HPDE6-E6E7 (cell line): ENCODE measurements at regions not wholly inside any gene's neighbourhood (a gene's known extent, or its start where the extent isn't known, plus 50 kb on each side); places are given as distances from the start of the nearest gene placed in this dataset.

ENCODE experiments used
- DNase-seq: peaks from one replicate; pipeline ENCODE4 v3.0.0; 2011; ENCODE audit warnings: missing footprints; ENCODE audit errors: extremely low spot score

DNA sequence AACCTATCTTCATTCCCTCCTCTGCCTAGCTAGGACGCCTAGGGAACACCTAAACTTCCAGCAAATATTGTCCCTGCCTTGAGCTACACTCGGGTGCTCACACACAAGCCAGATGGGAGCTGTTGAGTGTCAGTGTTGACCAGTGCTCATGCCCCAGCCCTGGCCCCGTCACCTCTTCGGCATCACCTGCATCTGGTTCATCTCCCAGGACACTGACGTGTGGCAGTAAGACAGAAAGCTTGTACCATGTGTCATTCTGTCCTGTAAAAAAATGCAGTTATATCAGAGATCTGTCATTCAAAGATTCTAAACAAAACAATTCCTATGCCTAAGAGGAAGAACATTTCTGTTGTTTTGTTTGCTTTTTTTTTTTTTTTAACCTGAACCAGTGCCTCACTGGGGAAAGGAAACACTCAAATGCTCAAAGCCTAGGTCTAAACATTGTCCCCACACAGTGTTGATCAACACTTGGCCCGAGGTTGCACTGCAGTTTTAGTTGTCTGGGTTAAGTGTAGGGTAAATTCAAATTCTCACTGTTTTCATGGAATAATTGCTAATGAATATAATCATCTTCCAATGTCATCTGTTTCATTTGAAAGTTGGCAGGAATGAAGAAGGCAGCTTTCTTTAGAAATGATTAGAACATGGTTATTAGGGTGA, 102.7 kb upstream of the SASH1 start:
- DNase-seq: no peak

- DNase-seq: no peak
Observed at GRCh38 chr6:148240461-148240840, 102.2 kb upstream of the SASH1 start.

DNA sequence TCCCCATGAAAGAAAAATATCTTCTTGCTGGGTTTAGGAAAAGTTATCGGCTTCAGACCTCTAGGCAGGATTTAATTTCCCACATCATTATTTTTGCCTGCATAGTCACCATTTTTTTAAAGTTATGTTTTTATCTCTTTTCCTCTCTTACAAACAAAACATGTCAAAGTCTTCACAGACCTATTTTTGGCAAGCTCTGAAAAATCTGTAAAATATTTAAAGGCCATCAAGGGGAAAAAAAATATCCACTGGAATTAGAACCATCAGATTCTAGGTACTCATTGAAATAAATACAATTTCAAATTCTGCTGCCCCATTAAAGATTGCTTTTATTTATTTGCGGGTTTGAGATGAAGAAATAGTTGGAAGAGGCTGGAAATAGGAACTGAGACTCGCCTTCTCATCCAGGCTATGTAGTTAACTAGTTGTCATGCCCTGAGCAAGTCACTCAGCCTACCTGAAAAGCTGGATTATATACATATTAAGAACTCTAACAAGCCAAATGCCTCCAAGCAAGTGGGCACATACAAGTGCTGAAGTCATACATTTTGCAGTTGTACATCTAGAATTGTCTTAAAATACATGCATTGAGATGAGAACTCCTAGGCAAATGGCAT, 101.7 kb upstream of the SASH1 start:
- DNase-seq: no peak

GRCh38 chr6:148242180-148242579, 100.5 kb upstream of the SASH1 start:
- DNase-seq: no peak

DNA sequence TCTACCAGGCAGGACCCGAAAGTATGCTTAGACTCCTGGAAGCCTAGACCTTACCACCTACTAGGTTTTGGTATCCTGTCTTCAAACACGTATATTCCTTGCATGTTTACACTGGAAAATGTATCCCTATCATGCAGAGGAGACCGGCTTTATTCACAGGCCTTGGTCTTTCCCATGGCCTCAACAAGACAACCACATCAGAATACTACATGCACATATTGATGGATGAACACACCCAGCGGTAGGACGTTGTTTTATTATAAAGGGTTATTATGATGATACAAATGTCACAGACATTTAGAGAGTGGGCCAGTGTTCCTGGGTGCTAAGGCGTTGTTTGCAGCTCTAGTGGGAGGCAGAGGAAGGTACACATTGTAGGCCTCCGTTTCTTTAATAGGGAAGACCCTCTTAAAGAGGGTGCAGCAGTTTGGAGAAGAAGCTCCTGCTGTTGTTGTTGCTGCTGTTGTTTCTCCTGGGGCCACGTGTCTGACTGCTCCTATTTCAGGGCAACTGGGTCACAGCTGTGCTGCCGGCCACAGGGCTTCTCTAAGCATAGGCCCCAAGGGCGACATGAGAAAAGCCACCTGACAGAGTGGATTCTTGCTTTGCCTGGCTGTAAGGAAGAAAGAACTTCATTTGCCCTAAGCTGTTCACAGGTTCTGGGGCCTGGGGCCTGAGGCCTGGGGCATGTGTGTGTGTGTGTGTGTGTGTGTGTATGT, 98.3 kb upstream of the SASH1 start:
- DNase-seq: no peak

DNA sequence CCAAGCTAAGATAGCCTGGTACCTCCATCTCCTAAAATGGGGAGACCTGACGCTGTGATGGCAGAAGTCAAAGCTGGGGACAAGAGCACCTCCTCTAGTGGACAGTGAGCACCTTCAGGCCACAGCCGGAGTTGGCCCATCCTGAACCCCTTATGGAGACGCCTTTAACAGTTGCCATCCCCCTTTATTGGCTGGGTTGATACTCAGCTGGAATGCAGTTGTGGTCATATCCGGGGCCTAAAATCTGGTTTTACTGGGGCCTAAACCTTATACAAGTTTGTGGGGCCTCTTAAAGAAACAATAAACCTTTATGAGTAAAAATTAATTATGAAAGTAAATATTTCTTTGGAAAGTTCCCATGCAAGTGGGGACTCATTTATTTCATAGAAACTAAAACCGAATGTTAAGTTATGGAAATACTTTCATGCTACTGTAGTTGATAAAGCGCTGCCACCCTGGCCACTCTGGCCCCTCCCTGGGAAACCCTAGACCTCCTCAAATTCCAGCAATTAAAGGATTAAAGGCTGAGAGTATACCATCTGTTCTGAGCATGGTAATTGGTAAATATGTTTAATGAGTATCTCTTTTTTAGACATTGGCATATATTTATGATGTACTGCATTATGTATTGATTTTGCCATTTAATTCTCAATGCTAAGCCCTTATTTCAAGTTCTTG, 95.1 kb upstream of the SASH1 start:
- DNase-seq: no peak

DNA sequence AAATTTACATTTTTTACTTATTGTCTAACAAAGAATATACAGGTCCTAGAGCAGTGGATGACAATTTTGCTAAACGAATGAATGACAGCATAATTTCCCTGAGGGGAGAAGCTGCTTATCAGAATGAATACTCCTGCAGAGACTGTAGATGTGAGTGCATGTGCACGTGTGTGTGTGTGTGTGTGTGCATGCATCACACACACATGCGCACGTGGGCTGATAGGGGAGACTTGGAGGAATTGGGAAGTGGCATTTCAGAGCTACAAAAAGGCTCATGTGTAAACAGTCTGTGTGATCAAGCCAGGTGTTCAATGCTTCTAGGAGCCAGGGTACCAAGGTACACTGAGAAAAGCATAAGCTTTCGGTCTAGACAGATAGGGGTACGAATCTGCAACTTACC, 93.5 kb upstream of the SASH1 start:
- no peak for DNase-seq

GRCh38 chr6:148249679-148250375, 92.8 kb upstream of the SASH1 start:
- DNase-seq: no peak

- peak; percentile 34 for DNase-seq
Observed at GRCh38 chr6:148250975-148251685, 91.5 kb upstream of the SASH1 start.

- no peak for DNase-seq
Observed at GRCh38 chr6:148251891-148252290, 90.7 kb upstream of the SASH1 start.

DNA sequence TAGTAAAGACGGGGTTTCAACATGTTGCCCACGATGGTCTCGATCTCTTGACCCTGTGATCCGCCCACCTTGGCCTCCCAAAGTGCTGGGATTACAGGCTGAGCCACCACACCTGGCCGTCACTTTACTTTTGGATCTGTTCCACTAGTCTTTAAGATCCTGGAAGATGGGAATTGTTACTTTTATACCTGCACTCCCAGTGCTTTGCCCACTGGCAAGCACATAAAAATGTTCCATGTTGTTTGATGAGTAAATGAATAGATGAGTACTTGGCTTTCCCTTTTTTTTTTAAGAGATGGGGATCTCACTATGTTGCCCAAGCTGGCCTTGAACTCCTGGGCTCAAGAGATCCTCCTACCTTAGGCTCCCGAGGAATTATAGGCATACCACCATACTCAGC, 84.8 kb upstream of the SASH1 start:
- DNase-seq: no peak

DNA sequence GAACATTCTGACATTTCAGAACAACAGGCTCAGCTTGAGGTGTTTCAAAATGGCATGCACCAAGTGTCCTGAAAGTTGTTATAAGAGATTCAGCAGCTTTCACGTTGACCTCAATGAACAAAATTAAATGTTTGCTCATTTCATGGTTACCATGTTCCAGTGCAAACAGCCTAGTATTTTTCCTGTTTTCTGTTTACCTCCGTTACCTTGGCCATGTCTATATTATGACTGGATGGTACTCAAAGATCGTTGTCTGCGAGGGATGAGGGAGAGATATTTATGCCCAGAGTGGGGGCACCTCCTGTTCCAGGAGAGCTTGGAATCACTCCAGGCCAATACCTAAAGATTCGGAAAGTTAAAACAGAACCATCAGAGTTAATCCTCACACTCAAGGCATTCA, 83.8 kb upstream of the SASH1 start:
- DNase-seq: no peak

DNA sequence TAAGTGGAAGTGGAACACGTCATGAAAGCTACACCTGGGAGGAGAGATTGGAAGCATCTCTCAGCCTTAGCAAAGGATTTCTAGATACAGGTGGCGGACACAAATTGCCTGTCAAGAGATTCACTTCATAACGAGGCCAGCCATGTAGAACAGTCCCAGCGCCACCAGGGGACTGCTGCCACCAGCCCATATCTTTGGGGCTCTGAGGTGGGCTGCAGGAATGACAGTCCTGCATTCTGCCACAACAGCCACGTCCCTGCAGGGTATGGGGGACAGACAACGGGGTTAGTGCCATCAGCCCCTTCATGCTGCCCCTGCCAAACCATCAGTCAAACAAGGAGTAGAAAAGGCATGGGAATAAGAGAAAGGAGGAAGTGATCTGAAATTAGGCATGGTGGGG, 81.2 kb upstream of the SASH1 start:
- no peak for DNase-seq

DNA sequence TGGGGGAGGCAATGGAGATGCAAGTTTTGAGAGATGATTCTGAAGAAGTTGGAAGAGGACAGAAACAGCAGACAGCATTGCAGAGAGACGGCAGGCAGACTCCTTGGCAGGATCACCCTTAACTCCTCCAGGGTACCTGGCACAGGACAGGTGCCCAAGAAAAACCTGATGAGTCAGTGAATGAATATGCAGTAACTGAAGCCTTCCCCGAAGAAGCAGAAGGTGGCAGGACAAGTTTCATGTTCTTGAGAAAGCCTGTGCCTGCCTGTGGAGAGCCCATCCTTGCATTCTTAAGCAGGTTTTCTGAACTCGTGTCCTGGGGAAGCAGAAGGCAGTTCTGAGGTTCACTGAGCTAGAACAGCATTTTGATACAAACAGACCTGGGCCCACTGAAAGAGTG, 79.6 kb upstream of the SASH1 start:
- peak; percentile 67 for DNase-seq

- no peak for DNase-seq
Observed at GRCh38 chr6:148263961-148264360, 78.7 kb upstream of the SASH1 start.

DNA sequence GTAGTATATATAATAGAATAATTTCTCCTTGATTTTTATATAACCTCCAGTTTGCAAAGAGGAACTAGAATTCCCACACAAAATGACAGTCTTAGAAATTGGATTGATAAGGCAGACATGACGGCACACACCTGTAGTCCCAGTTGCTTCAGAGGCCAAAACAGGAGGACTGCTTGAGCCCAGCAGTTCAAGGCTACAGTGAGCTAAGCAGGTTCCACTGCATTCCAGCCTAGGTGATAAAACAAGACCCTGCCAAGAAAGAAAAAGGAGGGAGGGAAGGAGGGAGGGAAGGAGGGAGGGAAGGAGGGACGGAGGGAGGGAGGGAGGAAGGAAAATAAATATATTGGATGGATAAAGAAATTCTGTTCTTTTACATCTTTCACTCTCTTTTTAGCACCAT, 77.6 kb upstream of the SASH1 start:
- DNase-seq: no peak

- no peak for DNase-seq
Observed at GRCh38 chr6:148269386-148269785, 73.3 kb upstream of the SASH1 start.

- no peak for DNase-seq
Observed at GRCh38 chr6:148271711-148272439, 70.8 kb upstream of the SASH1 start.

DNA sequence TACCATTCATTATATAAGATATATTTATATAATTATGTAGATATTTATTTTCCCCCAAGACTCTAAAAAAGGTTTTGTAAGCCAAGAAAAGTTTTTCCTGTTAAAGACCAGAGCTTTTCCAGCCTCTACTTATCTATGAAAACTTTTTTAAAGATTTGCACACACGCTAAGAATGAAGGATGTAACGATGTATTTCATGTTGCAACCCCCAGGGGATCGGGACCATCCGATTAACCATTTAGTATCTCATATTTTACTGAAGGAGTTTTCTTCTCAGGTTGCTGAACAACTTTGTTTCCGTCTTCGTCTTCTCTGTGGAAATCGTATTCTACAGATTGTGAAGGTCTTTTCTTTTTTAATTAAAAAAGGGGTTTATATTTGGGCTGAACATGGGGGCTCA, 70.0 kb upstream of the SASH1 start:
- DNase-seq: no peak

DNA sequence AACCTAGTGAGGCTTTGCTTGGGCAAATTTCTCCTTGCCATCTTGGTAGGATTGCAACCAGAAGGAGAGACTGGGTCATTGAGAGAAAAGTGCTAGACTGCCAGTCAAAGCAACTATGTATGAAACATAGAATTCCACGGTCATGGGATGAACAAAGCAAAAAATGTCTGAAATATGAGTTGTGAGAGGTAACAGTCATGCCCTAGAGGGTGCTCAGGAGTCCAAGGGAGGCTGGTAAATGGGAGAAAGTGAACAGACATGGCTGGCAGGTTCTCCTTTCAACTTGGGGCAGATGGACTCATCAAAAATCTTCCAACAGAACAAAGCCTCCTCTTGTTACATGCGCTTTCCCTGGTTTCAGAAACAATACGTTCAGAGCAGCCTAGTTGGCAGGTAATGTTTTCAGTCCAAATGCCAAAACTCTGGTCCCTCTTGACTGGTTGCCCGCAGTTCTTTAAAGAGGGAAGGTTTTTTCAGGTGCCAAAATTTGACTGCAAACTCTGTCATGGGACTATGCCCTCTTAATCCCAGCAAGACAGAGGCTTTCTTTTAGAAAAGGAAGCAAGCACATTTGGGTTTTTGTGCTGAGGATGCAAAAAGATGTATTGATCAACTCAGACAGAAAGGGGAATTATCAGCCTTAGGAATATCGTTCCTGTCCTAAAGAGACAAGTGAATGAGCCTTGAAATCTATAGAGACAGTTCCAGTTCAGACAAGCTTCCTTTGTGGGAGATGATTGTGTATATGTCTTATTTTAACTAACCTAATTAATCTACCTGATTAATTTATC, 68.5 kb upstream of the SASH1 start:
- DNase-seq: no peak
